Testis (tissue), 2 donors: ENCODE measurements at regions not wholly inside any gene's neighbourhood (a gene's known extent, or its start where the extent isn't known, plus 50 kb on each side); places are given as distances from the start of the nearest gene placed in this dataset.

Experiments used
- DNase-seq: peaks from one replicate; pipeline ENCODE4 v3.0.0-alpha.2; 2019
- H3K27ac ChIP-seq, 2 donors: fragments of 200-600 bp; sonication (generic); one replicate each; pipeline ENCODE4 v1.5.1; 2019
- H3K27me3 ChIP-seq: fragments of 200-600 bp; sonication (generic); one replicate; pipeline ENCODE4 v1.5.1; 2019
- H3K36me3 ChIP-seq: fragments of 200-600 bp; sonication (generic); one replicate; pipeline ENCODE4 v1.5.1; 2017; ENCODE audit warnings: low read depth; ENCODE audit errors: missing control alignments
- H3K4me1 ChIP-seq: fragments of 200-600 bp; sonication (generic); one replicate; pipeline ENCODE4 v1.5.1; 2019
- H3K4me3 ChIP-seq, 2 donors: fragments of 200-600 bp; sonication (generic); one replicate each; pipeline ENCODE4 v1.5.1; 2017 to 2019
- H3K9me3 ChIP-seq: fragments of 200-600 bp; sonication (generic); one replicate; pipeline ENCODE4 v1.5.1; 2017
- CTCF ChIP-seq, 3 experiments: fragments of 450-650 bp in 2 of 3; fragments of 200-600 bp in 1 of 3; sonication (generic) in 1 of 3; IDR thresholded peaks; one replicate each; pipeline ENCODE4 v1.5.1; 2016 to 2019; ENCODE audit warnings: antibody characterized with exemption in 3 of 3, mild to moderate bottlenecking in 2 of 3, moderate library complexity in 1 of 3
- POLR2A ChIP-seq: fragments of 450-650 bp; IDR thresholded peaks from one replicate; pipeline ENCODE4 v1.6.1; 2017; ENCODE audit warnings: antibody characterized with exemption, mild to moderate bottlenecking, moderate library complexity
- WGBS, 2 donors: methylation state at CpG; one replicate each; pipeline ENCODE4 v1.1.5; 2018; 5-methylcytosine and 5-hydroxymethylcytosine counted together
- intact Hi-C: fragments of 100-400 bp; cut with DNase I; formaldehyde crosslinking; loops from one replicate; pipeline ENCODE4 v1.15.1; 2023; ENCODE audit warnings: low total_unique reads

GRCh38 chrY:8335299-8335835 lies 1001.9 kb upstream of the TSPY4 start:
- Histone ChIP-seq H3K4me1 (no peaks in the 10 kb centered on the region), H3K36me3 (no peaks in the 10 kb centered on the region), H3K9me3 (no peaks in the 10 kb centered on the region), H3K27ac (no peak overlapping the region), H3K4me3 (no peak overlapping the region), H3K27me3 (no peaks in the 10 kb centered on the region)
- no peak for TF ChIP-seq CTCF (IDR thresholded peaks at IDR 0.05)
- TF ChIP-seq POLR2A = no peak
- intact Hi-C loops = no loop called here
- DNase-seq = no peak

- DNase-seq = no peak
- no peaks in the 10 kb centered on the region for H3K4me1 ChIP-seq
- TF ChIP-seq CTCF (IDR thresholded peaks at IDR 0.05) = no peak
- no peak for TF ChIP-seq POLR2A
- intact Hi-C loops = no loop called here
- H3K36me3 ChIP-seq = no peaks in the 10 kb centered on the region
- H3K9me3 ChIP-seq = no peaks in the 10 kb centered on the region
- 58 to 100% methylated on average over 1 to 3 of the region's 3 CpGs for WGBS, 2 donors
- no peaks in the 10 kb centered on the region for H3K27me3 ChIP-seq
- H3K4me3 ChIP-seq = no peak overlapping the region
- no peak overlapping the region for H3K27ac ChIP-seq
Measured at GRCh38 chrY:8336112-8336774, 1001.0 kb upstream of the TSPY4 start.

GRCh38 chrY:8341000-8341399 lies 996.3 kb upstream of the TSPY4 start:
- Histone ChIP-seq H3K9me3 (no peaks in the 10 kb centered on the region), H3K27me3 (no peaks in the 10 kb centered on the region), H3K36me3 (no peaks in the 10 kb centered on the region), H3K27ac (no peak overlapping the region), H3K4me3 (no peak overlapping the region), H3K4me1 (no peaks in the 10 kb centered on the region)
- TF ChIP-seq CTCF (IDR thresholded peaks at IDR 0.05) = no peak
- no peak for TF ChIP-seq POLR2A
- no peak for DNase-seq
- intact Hi-C loops = no loop called here
- 86% methylated on average over 2 of the region's 2 CpGs; no CpG with 5 or more reads in 1 of the 2 donors for WGBS, 2 donors

DNA sequence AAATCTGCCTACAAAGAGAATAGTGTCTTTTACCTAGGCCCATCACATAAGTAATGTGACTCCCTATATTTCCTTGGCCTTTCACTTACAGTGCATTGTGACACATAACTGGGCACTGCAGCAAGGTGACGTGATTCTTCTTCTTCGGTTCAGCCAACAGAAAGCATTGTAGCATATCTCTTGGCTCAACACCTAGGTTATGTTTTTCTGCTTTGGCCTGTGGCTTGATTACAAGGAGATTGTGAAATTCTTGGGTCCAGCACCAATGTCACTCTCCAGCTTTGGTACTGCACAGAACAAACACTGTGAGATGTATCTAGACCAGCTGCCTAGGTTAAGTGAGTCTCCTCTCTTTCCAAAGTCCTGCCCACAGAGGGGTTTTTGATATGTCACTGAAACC lies 995.1 kb upstream of the TSPY4 start:
- 80 to 92% methylated on average over 2 of the region's 2 CpGs for WGBS, 2 donors
- no peak for TF ChIP-seq CTCF (IDR thresholded peaks at IDR 0.05)
- TF ChIP-seq POLR2A = no peak
- Histone ChIP-seq H3K36me3 (no peaks in the 10 kb centered on the region), H3K27ac (no peak overlapping the region), H3K4me3 (no peak overlapping the region), H3K9me3 (no peaks in the 10 kb centered on the region), H3K27me3 (no peaks in the 10 kb centered on the region), H3K4me1 (no peaks in the 10 kb centered on the region)
- intact Hi-C loops = no loop called here
- no peak for DNase-seq

- H3K9me3 ChIP-seq = no peaks in the 10 kb centered on the region
- 42 to 75% methylated on average over 1 of the region's 1 CpG for WGBS, 2 donors
- H3K4me1 ChIP-seq = no peaks in the 10 kb centered on the region
- DNase-seq = no peak
- intact Hi-C loops = no loop called here
- no peak overlapping the region for H3K27ac ChIP-seq
- H3K27me3 ChIP-seq = no peaks in the 10 kb centered on the region
- H3K36me3 ChIP-seq = no peaks in the 10 kb centered on the region
- H3K4me3 ChIP-seq = no peak overlapping the region
- TF ChIP-seq CTCF (IDR thresholded peaks at IDR 0.05) (no peak), POLR2A (no peak)
Measured at GRCh38 chrY:8351241-8351640, 986.0 kb upstream of the TSPY4 start.
